GM19328 (cell line): ENCODE measurements at regions not wholly inside any gene's neighbourhood (a gene's known extent, or its start where the extent isn't known, plus 50 kb on each side); places are given as distances from the start of the nearest gene placed in this dataset.

ENCODE experiments used
- ATAC-seq: cut with Tn5 transposase; IDR thresholded peaks from one replicate; pipeline ENCODE4 v1.9.1; 2021; ENCODE audit warnings: mild to moderate bottlenecking, moderate library complexity; ENCODE audit not compliant: unreplicated experiment

- no peak for ATAC-seq
Observed at GRCh38 chr1:234990328-234990675, 138.3 kb downstream of the TOMM20 start.

GRCh38 chr1:234989479-234990327 is 138.9 kb downstream of the TOMM20 start:
- no peak for ATAC-seq

- ATAC-seq = no peak
Observed at GRCh38 chr1:234989019-234989418, 139.6 kb downstream of the TOMM20 start.

GRCh38 chr1:234988536-234988935 is 140.1 kb downstream of the TOMM20 start:
- no peak for ATAC-seq

GRCh38 chr1:234988155-234988517 is 140.5 kb downstream of the TOMM20 start:
- no peak for ATAC-seq

- ATAC-seq = no peak
Observed at GRCh38 chr1:234987415-234988154, 141.1 kb downstream of the TOMM20 start.

- ATAC-seq = no peak
Observed at GRCh38 chr1:234986750-234987414, 141.8 kb downstream of the TOMM20 start.

- ATAC-seq = no peak
Observed at GRCh38 chr1:234985516-234986294, 142.9 kb downstream of the TOMM20 start.

GRCh38 chr1:234985007-234985370 is 143.6 kb downstream of the TOMM20 start:
- no peak for ATAC-seq

GRCh38 chr1:234983564-234984238 is 144.9 kb downstream of the TOMM20 start:
- no peak for ATAC-seq

GRCh38 chr1:234981758-234982157 is 146.9 kb downstream of the TOMM20 start:
- no peak for ATAC-seq

- no peak for ATAC-seq
Observed at GRCh38 chr1:234980645-234981396, 147.8 kb downstream of the TOMM20 start.

GRCh38 chr1:234980291-234980644 is 148.4 kb downstream of the TOMM20 start:
- ATAC-seq = no peak

GRCh38 chr1:234979296-234980279 is 149.0 kb downstream of the TOMM20 start:
- ATAC-seq = no peak

GRCh38 chr1:234978397-234979295 is 150.0 kb downstream of the TOMM20 start:
- peak; percentile 65 for ATAC-seq

GRCh38 chr1:234977875-234978396 is 150.7 kb downstream of the TOMM20 start:
- no peak for ATAC-seq

- no peak for ATAC-seq
Observed at GRCh38 chr1:234976861-234977680, 151.6 kb downstream of the TOMM20 start.
